ENCODE measurements at regions not wholly inside any gene's neighbourhood (a gene's known extent, or its start where the extent isn't known, plus 50 kb on each side); places are given as distances from the start of the nearest gene placed in this dataset.

- H3K4me3 ChIP-seq, result no peak overlapping the region
- 38% methylated on average over 10 of the region's 10 CpGs for WGBS (ENCODE audit: missing lambda C conversion rate)
- no peak overlapping the region for H3K4me2 ChIP-seq
- H3K9me3 ChIP-seq, result no peaks in the 10 kb centered on the region
- ATAC-seq (no peak), FAIRE-seq (no peak), DNase-seq (ENCODE audit: low read depth in 1 of 2, low spot score in 1 of 2) (no peak)
- TF ChIP-seq ZNF302 (CRISPR knock-in tag; IDR thresholded peaks at IDR 0.05) (no peak), NPAS2 (CRISPR knock-in tag; IDR thresholded peaks at IDR 0.05; ENCODE audit: borderline replicate concordance) (no peak), ELK1 (IDR thresholded peaks at IDR 0.05; ENCODE audit: low read depth, low read length) (no peak), BHLHE40 (IDR thresholded peaks at IDR 0.05; ENCODE audit: low read depth, low read length) (no peak), FOXS1 (CRISPR knock-in tag; IDR thresholded peaks at IDR 0.05) (no peak), SREBF2 (IDR thresholded peaks at IDR 0.05) (no peak), HOXA7 (CRISPR knock-in tag; IDR thresholded peaks at IDR 0.05) (no peak), KDM1A (IDR thresholded peaks at IDR 0.05; ENCODE audit: low read depth) (no peak), ZSCAN20 (CRISPR knock-in tag; IDR thresholded peaks at IDR 0.05) (no peak), FOSL2 (IDR thresholded peaks at IDR 0.05) (no peak), FOSL2 (CRISPR knock-in tag; IDR thresholded peaks at IDR 0.05) (no peak), ZFP36 (IDR thresholded peaks at IDR 0.05; ENCODE audit: borderline replicate concordance, partially characterized antibody) (no peak), POLR2A (IDR thresholded peaks at IDR 0.05; ENCODE audit: low read length) (no peak), NR3C1 (IDR thresholded peaks at IDR 0.05) (no peak), HEYL (CRISPR knock-in tag; IDR thresholded peaks at IDR 0.05) (no peak), E2F6 (IDR thresholded peaks at IDR 0.05; ENCODE audit: borderline replicate concordance, low read depth) (no peak), CHD4 (IDR thresholded peaks at IDR 0.05; ENCODE audit: borderline replicate concordance) (no peak), PBX3 (IDR thresholded peaks at IDR 0.05) (no peak), ZC3H11A (IDR thresholded peaks at IDR 0.05) (no peak), HES2 (IDR thresholded peaks at IDR 0.05) (no peak)
- H3K4me1 ChIP-seq, result no peaks in the 10 kb centered on the region
- CTCF ChIA-PET, result interaction anchor here (0.9 kb wide), 1 partner anchor 11 kb away, joined by 3 read pairs; no protein-coding TSS in a partner anchor
- POLR2A ChIA-PET, result no interaction called here
- H3K27ac ChIP-seq, result no peak overlapping the region
These were observed 224.9 kb upstream of the DTNBP1 start for GRCh38 chr6:15887491-15888461.

GRCh38 chr6:15885624-15886023, 222.8 kb upstream of the DTNBP1 start:
- 30% methylated on average over 5 of the region's 5 CpGs for WGBS (ENCODE audit: missing lambda C conversion rate)
- no peaks in the 10 kb centered on the region for H3K9me3 ChIP-seq
- CTCF ChIA-PET, result no interaction called here
- no peak overlapping the region for H3K4me2 ChIP-seq
- DNase-seq (ENCODE audit: low read depth in 1 of 2, low spot score in 1 of 2), result no peak
- FAIRE-seq, result no peak
- no peak overlapping the region for H3K4me3 ChIP-seq
- H3K4me1 ChIP-seq, result no peaks in the 10 kb centered on the region
- POLR2A ChIA-PET, result no interaction called here
- ATAC-seq, result no peak
- no peak overlapping the region for H3K27ac ChIP-seq
- no peak for TF ChIP-seq PBX3 (IDR thresholded peaks at IDR 0.05)
- TF ChIP-seq ZC3H11A (IDR thresholded peaks at IDR 0.05), result no peak
- TF ChIP-seq REST (IDR thresholded peaks at IDR 0.05), result no peak
- TF ChIP-seq CTCF (IDR thresholded peaks at IDR 0.05), result no peak
- no peak for TF ChIP-seq PHF8 (IDR thresholded peaks at IDR 0.05; ENCODE audit: borderline replicate concordance, low read depth)
- TF ChIP-seq FOSB (CRISPR knock-in tag; IDR thresholded peaks at IDR 0.05), result no peak
- TF ChIP-seq CBX2 (IDR thresholded peaks at IDR 0.05; ENCODE audit: borderline replicate concordance, low read depth), result no peak
- no peak for TF ChIP-seq ZFP36 (IDR thresholded peaks at IDR 0.05; ENCODE audit: borderline replicate concordance, partially characterized antibody)
- TF ChIP-seq FOSL2 (IDR thresholded peaks at IDR 0.05), result no peak
- TF ChIP-seq FOSL2 (CRISPR knock-in tag; IDR thresholded peaks at IDR 0.05), result no peak
- no peak for TF ChIP-seq MAFK (IDR thresholded peaks at IDR 0.05; ENCODE audit: partially characterized antibody)
- no peak for TF ChIP-seq SREBF2 (IDR thresholded peaks at IDR 0.05)

All from A549 (cell line).